K562 (cell line): ENCODE measurements at regions not wholly inside any gene's neighbourhood (a gene's known extent, or its start where the extent isn't known, plus 50 kb on each side); places are given as distances from the start of the nearest gene placed in this dataset.

ENCODE experiments used
- ATAC-seq: fragments of 200-7000 bp; cut with Tn5 transposase; 3 replicates; pipeline ENCODE4 v1.9.1; 2020; ENCODE audit warnings: moderate library complexity
- BruUV-seq: library from RNA; stranded (reverse); fragments of 400-500 nt; replicated peaks from 2 replicates; lab custom pipeline; 2021; lab: Mats Ljungman, UMichigan
- CTCF ChIA-PET: fragments of 300-600 bp; formaldehyde crosslinking; extraction: SDS; loops from one replicate; lab custom pipeline; 2021; ENCODE audit warnings: low intra/inter-chr PET ratio; lab: Yijun Ruan, JAX
- POLR2A ChIA-PET: fragments of 300-600, 350-650 bp; sonication (Branson Sonifier 250); formaldehyde crosslinking; extraction: SDS; loops from one replicate; lab custom pipeline; 2021; ENCODE audit warnings: antibody characterized with exemption, inconsistent platforms; lab: Yijun Ruan, JAX
- DNase-seq, 4 experiments: peaks; one replicate each; pipeline versions ENCODE4 v3.0.0 to v3.0.0-alpha.2; 2011 to 2018; ENCODE audit warnings: low spot score in 3 of 4, mixed read lengths in 3 of 4; ENCODE audit errors: extremely low read depth in 1 of 4
- FAIRE-seq: peaks from 2 replicates; lab custom pipeline; 2011; peaks lifted over from hg19 to GRCh38; lab: Jason Lieb, UNC
- H2AFZ ChIP-seq: 2 replicates; pipeline ENCODE4 v1.6.0; 2011; ENCODE audit warnings: low read depth, low read length, control low read depth, inconsistent platforms
- H3K27ac ChIP-seq: fragments of 200-600 bp; 3 replicates; pipeline ENCODE4 v1.8.0; 2011; ENCODE audit warnings: low read depth, mild to moderate bottlenecking, control low read depth, inconsistent platforms, low read length, moderate library complexity, mixed read lengths; ENCODE audit errors: extremely low read depth
- H3K27me3 ChIP-seq, 2 experiments: fragments of 300-600 bp in 1 of 2; 2 replicates in 1 of 2; 3 replicates in 1 of 2; pipeline versions ENCODE4 v1.6.0 to v1.8.0; 2011; ENCODE audit warnings: inconsistent platforms in 2 of 2, low read length in 2 of 2, mild to moderate bottlenecking in 1 of 2, mixed read lengths in 1 of 2, moderate library complexity in 1 of 2; ENCODE audit not compliant: control insufficient read depth in 2 of 2, insufficient read depth in 2 of 2
- H3K36me3 ChIP-seq: fragments of 300-600 bp; 3 replicates; pipeline ENCODE4 v1.8.0; 2011; ENCODE audit warnings: mild to moderate bottlenecking, low read length, inconsistent platforms; ENCODE audit not compliant: control insufficient read depth, insufficient read depth
- H3K4me1 ChIP-seq, 2 experiments: fragments of 200-600 bp in 1 of 2; replicated peaks in 1 of 2; 2 replicates in 1 of 2; 3 replicates in 1 of 2; pipeline versions ENCODE4 v1.5.1 to v1.8.0; 2011; ENCODE audit warnings: inconsistent platforms in 2 of 2, low read length in 2 of 2, mild to moderate bottlenecking in 1 of 2, mixed read lengths in 1 of 2, moderate library complexity in 1 of 2; ENCODE audit not compliant: control insufficient read depth in 2 of 2, insufficient read depth in 2 of 2
- H3K4me2 ChIP-seq: 2 replicates; pipeline ENCODE4 v1.6.1; 2011; ENCODE audit warnings: low read length, control low read depth, inconsistent platforms, mixed read lengths; ENCODE audit not compliant: insufficient read depth
- H3K4me3 ChIP-seq: fragments of 200-600 bp; sonication (generic), shearing (Covaris generic); 2 replicates; pipeline ENCODE4 v1.5.1; 2016; ENCODE audit warnings: control low read depth, inconsistent platforms
- H3K79me2 ChIP-seq: fragments of 200-600 bp; 3 replicates; pipeline ENCODE4 v1.8.0; 2011; ENCODE audit warnings: low read length, inconsistent platforms; ENCODE audit not compliant: control insufficient read depth, insufficient read depth
- H3K9ac ChIP-seq, 2 experiments: 2 replicates each; pipeline versions ENCODE4 v1.6.0 to v1.6.1; 2011; ENCODE audit warnings: low read depth in 2 of 2, low read length in 2 of 2, control low read depth in 1 of 2, inconsistent platforms in 1 of 2, mild to moderate bottlenecking in 1 of 2, mixed read lengths in 1 of 2; ENCODE audit not compliant: insufficient read depth in 1 of 2
- H3K9me1 ChIP-seq: one replicate; pipeline ENCODE4 v1.6.0; 2011; ENCODE audit warnings: inconsistent platforms, mild to moderate bottlenecking, low read length, moderate library complexity; ENCODE audit not compliant: control insufficient read depth, insufficient read depth
- H3K9me3 ChIP-seq: replicated peaks from 2 replicates; pipeline ENCODE4 v1.5.1; 2011; ENCODE audit warnings: low read depth, low read length, inconsistent platforms; ENCODE audit not compliant: control insufficient read depth, insufficient read depth
- H4K20me1 ChIP-seq: replicated peaks from 2 replicates; pipeline ENCODE4 v1.6.1; 2011; ENCODE audit warnings: low read length, inconsistent platforms, mixed read lengths; ENCODE audit not compliant: control insufficient read depth, insufficient read depth
- DIDO1 ChIP-seq: fragments of 450-650 bp; IDR thresholded peaks from 2 replicates; pipeline ENCODE4 v1.6.1; 2016; ENCODE audit warnings: low read depth, missing biosample characterization, missing genetic modification characterization
- ERF ChIP-seq: fragments of 450-650 bp; formaldehyde crosslinking; IDR thresholded peaks from 2 replicates; pipeline ENCODE4 v1.4.0; 2020; ENCODE audit warnings: mild to moderate bottlenecking, mixed read lengths
- ETV1 ChIP-seq: fragments of 450-650 bp; conservative IDR thresholded peaks from 2 replicates; pipeline ENCODE4 v1.6.1; 2016; ENCODE audit warnings: missing genetic modification characterization, control low read depth, low read depth, missing compliant biosample characterization
- GATAD2A ChIP-seq: fragments of 450-650 bp; IDR thresholded peaks from 2 replicates; pipeline ENCODE4 v1.6.1; 2017
- NFXL1 ChIP-seq: fragments of 450-650 bp; formaldehyde crosslinking; IDR thresholded peaks from 2 replicates; pipeline ENCODE4 v1.4.0; 2021; ENCODE audit warnings: mild to moderate bottlenecking
- PPARD ChIP-seq: fragments of 250-450 bp; sonication (Bioruptor Pico); IDR thresholded peaks from 2 replicates; pipeline ENCODE4 v1.8.0; 2022; ENCODE audit warnings: inconsistent platforms, mild to moderate bottlenecking, moderate library complexity
- RCOR1 ChIP-seq, 2 experiments: IDR thresholded peaks; 2 replicates each; pipeline ENCODE4 v1.6.1; 2012; ENCODE audit warnings: low read depth in 2 of 2, low read length in 2 of 2, borderline replicate concordance in 1 of 2, improper control_type of control experiment in 1 of 2
- TAL1 ChIP-seq: fragments of 450-650 bp; IDR thresholded peaks from 2 replicates; pipeline ENCODE4 v1.6.1; 2016; ENCODE audit warnings: mild to moderate bottlenecking
- TEAD4 ChIP-seq, 2 experiments: sonication (generic) in 1 of 2; formaldehyde crosslinking in 1 of 2; IDR thresholded peaks; 2 replicates each; pipeline versions ENCODE4 v1.6.1 to v1.8.0; 2012 to 2022; ENCODE audit warnings: borderline replicate concordance in 1 of 2, inconsistent platforms in 1 of 2, low read length in 1 of 2, mild to moderate bottlenecking in 1 of 2, missing genetic modification reagents in 1 of 2
- TGIF2 ChIP-seq: sonication (generic); formaldehyde crosslinking; IDR thresholded peaks from 2 replicates; pipeline ENCODE4 v1.8.1; 2022; ENCODE audit warnings: mild to moderate bottlenecking, missing genetic modification reagents, moderate library complexity
- ZBTB8A ChIP-seq: fragments of 450-650 bp; IDR thresholded peaks from 2 replicates; pipeline ENCODE4 v1.6.1; 2018; ENCODE audit warnings: mild to moderate bottlenecking, moderate library complexity; ENCODE audit not compliant: partially characterized antibody
- ZNF354B ChIP-seq: fragments of 250-450 bp; sonication (Bioruptor Pico); IDR thresholded peaks from 2 replicates; pipeline ENCODE4 v1.4.0; 2020
- ZNF561 ChIP-seq: fragments of 450-650 bp; formaldehyde crosslinking; conservative IDR thresholded peaks from 2 replicates; pipeline ENCODE4 v1.4.0; 2020; ENCODE audit warnings: mild to moderate bottlenecking, moderate library complexity
- ZNF583 ChIP-seq: fragments of 250-450 bp; sonication (Bioruptor Pico); IDR thresholded peaks from 2 replicates; pipeline ENCODE4 v1.4.0; 2020
- WGBS: fragments of 100-300 bp; shearing (Covaris generic); methylation state at CpG from one replicate; pipeline ENCODE4 v1.1.6; 2016; ENCODE audit warnings: low coverage, mixed read lengths; ENCODE audit not compliant: insufficient coverage; ENCODE audit errors: missing lambda C conversion rate; 5-methylcytosine and 5-hydroxymethylcytosine counted together
- in situ Hi-C: fragments of 300-500 bp; cut with MboI; formaldehyde crosslinking; loops from 4 replicates; pipeline ENCODE4 v1.15.0; 2018; ENCODE audit warnings: inconsistent platforms, mixed read lengths
- intact Hi-C: fragments of 100-400 bp; cut with micrococcal nuclease; formaldehyde crosslinking; loops from 2 replicates; pipeline ENCODE4 v1.14.2; 2022
- TF ChIP-seq, protein P1 (sequence below): fragments of 250-450 bp; sonication (Bioruptor Pico); IDR thresholded peaks from 2 replicates; pipeline ENCODE4 v1.5.0; 2020; ENCODE audit warnings: mild to moderate bottlenecking, borderline replicate concordance
- TF ChIP-seq, protein P2 (sequence below): conservative IDR thresholded peaks from 2 replicates; pipeline ENCODE4 v1.6.1; 2011; ENCODE audit warnings: low read depth, mild to moderate bottlenecking, low read length; ENCODE audit not compliant: control insufficient read depth

DNA sequence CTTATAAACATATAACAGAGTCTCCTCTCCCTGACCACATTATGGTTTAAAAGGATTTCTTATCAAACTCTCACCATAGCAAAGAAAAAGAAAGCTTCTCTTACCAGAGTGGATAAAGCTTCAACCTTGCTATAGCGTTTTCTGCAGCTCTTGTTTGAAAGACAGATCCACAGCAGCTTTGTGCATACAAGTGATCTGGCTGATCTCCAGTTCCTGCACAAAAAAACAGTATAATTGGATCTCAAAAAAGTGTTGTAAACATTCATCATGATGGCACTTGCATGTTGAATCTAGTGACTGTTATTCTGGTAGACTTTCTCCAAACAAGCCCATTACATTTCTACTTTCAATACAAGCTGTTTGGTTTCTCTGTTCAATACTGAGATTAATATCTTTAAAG lies 178.9 kb upstream of the MGAT4C start:
- no peaks in the 10 kb centered on the region for H3K4me1 ChIP-seq
- H3K27me3 ChIP-seq, result no peaks in the 10 kb centered on the region
- FAIRE-seq, result no peak
- H3K4me3 ChIP-seq, result no peak overlapping the region
- no peak overlapping the region for H2AFZ ChIP-seq
- 0 out of 2 replicates have a peak, but pooled peaks cover 2% of the 10 kb centered on the region for H3K9me3 ChIP-seq
- ChIA-PET POLR2A (no interaction called here), CTCF (no interaction called here)
- no peak for DNase-seq
- intact Hi-C loops (no loop called here), in situ Hi-C loops (no loop called here)
- BruUV-seq, result no TSS peak
- H3K79me2 ChIP-seq, result no peaks in the 10 kb centered on the region
- no peak for ATAC-seq
- no peak overlapping the region for H3K27ac ChIP-seq
- H4K20me1 ChIP-seq, result no peaks in the 10 kb centered on the region
- H3K36me3 ChIP-seq, result no peaks in the 10 kb centered on the region
- H3K4me2 ChIP-seq, result no peak overlapping the region
- WGBS, result 0% methylated on average over 1 of the region's 1 CpG
- H3K9me1 ChIP-seq, result no peaks in the 10 kb centered on the region
- no peak overlapping the region for H3K9ac ChIP-seq
- TF ChIP-seq TAL1, result no peak
- TF ChIP-seq ZNF583 (CRISPR knock-in tag), result no peak
- no peak for TF ChIP-seq TGIF2
- no peak for TF ChIP-seq ETV1
- TF ChIP-seq ZNF561 (CRISPR knock-in tag), result no peak
- no peak for TF ChIP-seq ZBTB8A
- TF ChIP-seq RCOR1 (IDR thresholded peaks at IDR 0.05; ENCODE audit: borderline replicate concordance in 1 of 2, low read depth in 2 of 2, low read length in 2 of 2), result no peak
- TF ChIP-seq GATAD2A, result no peak
- no peak for TF ChIP-seq NFXL1 (CRISPR knock-in tag)
- TF ChIP-seq, protein P1, sequence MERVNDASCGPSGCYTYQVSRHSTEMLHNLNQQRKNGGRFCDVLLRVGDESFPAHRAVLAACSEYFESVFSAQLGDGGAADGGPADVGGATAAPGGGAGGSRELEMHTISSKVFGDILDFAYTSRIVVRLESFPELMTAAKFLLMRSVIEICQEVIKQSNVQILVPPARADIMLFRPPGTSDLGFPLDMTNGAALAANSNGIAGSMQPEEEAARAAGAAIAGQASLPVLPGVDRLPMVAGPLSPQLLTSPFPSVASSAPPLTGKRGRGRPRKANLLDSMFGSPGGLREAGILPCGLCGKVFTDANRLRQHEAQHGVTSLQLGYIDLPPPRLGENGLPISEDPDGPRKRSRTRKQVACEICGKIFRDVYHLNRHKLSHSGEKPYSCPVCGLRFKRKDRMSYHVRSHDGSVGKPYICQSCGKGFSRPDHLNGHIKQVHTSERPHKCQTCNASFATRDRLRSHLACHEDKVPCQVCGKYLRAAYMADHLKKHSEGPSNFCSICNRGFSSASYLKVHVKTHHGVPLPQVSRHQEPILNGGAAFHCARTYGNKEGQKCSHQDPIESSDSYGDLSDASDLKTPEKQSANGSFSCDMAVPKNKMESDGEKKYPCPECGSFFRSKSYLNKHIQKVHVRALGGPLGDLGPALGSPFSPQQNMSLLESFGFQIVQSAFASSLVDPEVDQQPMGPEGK (CRISPR knock-in tag), result no peak
- TF ChIP-seq ERF (CRISPR knock-in tag), result no peak
- TF ChIP-seq DIDO1 (tag), result no peak
- no peak for TF ChIP-seq TEAD4 (IDR thresholded peaks at IDR 0.05; ENCODE audit: low read length)
- no peak for TF ChIP-seq TEAD4 (CRISPR knock-in tag; IDR thresholded peaks at IDR 0.05; ENCODE audit: borderline replicate concordance)
- TF ChIP-seq ZNF354B, result no peak
- no peak for TF ChIP-seq PPARD (CRISPR knock-in tag)
- TF ChIP-seq, protein P2, sequence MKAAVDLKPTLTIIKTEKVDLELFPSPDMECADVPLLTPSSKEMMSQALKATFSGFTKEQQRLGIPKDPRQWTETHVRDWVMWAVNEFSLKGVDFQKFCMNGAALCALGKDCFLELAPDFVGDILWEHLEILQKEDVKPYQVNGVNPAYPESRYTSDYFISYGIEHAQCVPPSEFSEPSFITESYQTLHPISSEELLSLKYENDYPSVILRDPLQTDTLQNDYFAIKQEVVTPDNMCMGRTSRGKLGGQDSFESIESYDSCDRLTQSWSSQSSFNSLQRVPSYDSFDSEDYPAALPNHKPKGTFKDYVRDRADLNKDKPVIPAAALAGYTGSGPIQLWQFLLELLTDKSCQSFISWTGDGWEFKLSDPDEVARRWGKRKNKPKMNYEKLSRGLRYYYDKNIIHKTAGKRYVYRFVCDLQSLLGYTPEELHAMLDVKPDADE, result no peak
